ENCODE measurements at regions not wholly inside any gene's neighbourhood (a gene's known extent, or its start where the extent isn't known, plus 50 kb on each side); places are given as distances from the start of the nearest gene placed in this dataset.

- ATAC-seq: no peak
- peak; percentile 23 for FAIRE-seq
- POLR2A ChIA-PET: no interaction called here
- no peak for DNase-seq (ENCODE audit: low read depth in 1 of 2, low spot score in 1 of 2)
- Histone ChIP-seq H3K4me2 (peak overlapping the region; percentile 26; the same call in 2 of the 3 replicates), H3K4me3 (no peak overlapping the region), H3K9me3 (no peaks in the 10 kb centered on the region), H3K4me1 (no peaks in the 10 kb centered on the region), H3K27ac (no peak overlapping the region)
- 26% methylated on average over 1 of the region's 1 CpG for WGBS (ENCODE audit: missing lambda C conversion rate)
- no peak for TF ChIP-seq HDAC2 (IDR thresholded peaks at IDR 0.05)
- no peak for TF ChIP-seq GATA3 (IDR thresholded peaks at IDR 0.05; ENCODE audit: borderline replicate concordance)
- no peak for TF ChIP-seq CHD2 (IDR thresholded peaks at IDR 0.05; ENCODE audit: low read length, partially characterized antibody)
- no peak for TF ChIP-seq NFE2L2 (conservative IDR thresholded peaks at IDR 0.05; ENCODE audit: low read length)
- no peak for TF ChIP-seq TFCP2L1 (CRISPR knock-in tag; IDR thresholded peaks at IDR 0.05)
- CTCF ChIA-PET: no interaction called here
These were observed 621.4 kb downstream of the OTOL1 start for GRCh38 chr3:162117961-162118360.

DNA sequence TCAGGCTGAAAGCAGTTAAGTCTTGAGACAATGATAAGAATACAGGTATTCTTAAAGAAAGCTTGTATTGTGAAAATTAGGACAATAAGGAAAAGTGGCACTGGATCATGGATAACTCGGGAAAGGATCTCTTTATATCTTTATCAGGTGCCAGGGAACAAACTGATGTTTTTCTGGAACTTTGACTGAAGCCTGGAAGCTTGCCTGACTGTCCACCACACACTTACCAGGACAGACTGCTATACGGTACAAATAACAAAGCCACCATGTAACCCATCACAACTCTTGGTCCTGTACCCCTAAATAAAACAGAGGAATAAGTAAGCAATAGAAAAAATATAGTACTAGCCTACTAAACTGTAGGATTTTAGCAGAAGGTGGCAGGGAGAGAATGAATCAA lies 623.0 kb downstream of the OTOL1 start:
- ATAC-seq (no peak), FAIRE-seq (no peak), DNase-seq (ENCODE audit: low read depth in 1 of 2, low spot score in 1 of 2) (no peak)
- Histone ChIP-seq H3K4me2 (no peak overlapping the region), H3K27ac (no peak overlapping the region), H3K4me1 (no peaks in the 10 kb centered on the region), H3K4me3 (no peak overlapping the region), H3K9me3 (no peaks in the 10 kb centered on the region)
- CTCF ChIA-PET: no interaction called here
- TF ChIP-seq JUNB (IDR thresholded peaks at IDR 0.05) (no peak), TP53 (CRISPR knock-in tag; IDR thresholded peaks at IDR 0.05) (no peak)
- POLR2A ChIA-PET: no interaction called here
- 46% methylated on average over 2 of the region's 2 CpGs for WGBS (ENCODE audit: missing lambda C conversion rate)

GRCh38 chr3:162122405-162122804 lies 625.8 kb downstream of the OTOL1 start:
- ChIA-PET CTCF (no interaction called here), POLR2A (no interaction called here)
- Histone ChIP-seq H3K4me1 (no peaks in the 10 kb centered on the region), H3K27ac (no peak overlapping the region), H3K4me2 (no peak overlapping the region), H3K9me3 (no peaks in the 10 kb centered on the region), H3K4me3 (no peak overlapping the region)
- FAIRE-seq (no peak), ATAC-seq (no peak), DNase-seq (ENCODE audit: low read depth in 1 of 2, low spot score in 1 of 2) (no peak)
- WGBS (ENCODE audit: missing lambda C conversion rate): 36% methylated on average over 1 of the region's 1 CpG
- 0 out of 4 replicates have a peak, but pooled peaks have one; percentile 23 to 30 for TF ChIP-seq CEBPB (IDR thresholded peaks at IDR 0.05)
- no peak for TF ChIP-seq RCOR1 (IDR thresholded peaks at IDR 0.05; ENCODE audit: low read depth, low read length)
- TF ChIP-seq PHF8 (IDR thresholded peaks at IDR 0.05; ENCODE audit: borderline replicate concordance, low read depth): no peak

GRCh38 chr3:162125790-162126189 lies 629.2 kb downstream of the OTOL1 start:
- Histone ChIP-seq H3K4me1 (no peaks in the 10 kb centered on the region), H3K9me3 (no peaks in the 10 kb centered on the region), H3K27ac (no peak overlapping the region), H3K4me3 (no peak overlapping the region), H3K4me2 (no peak overlapping the region)
- 86% methylated on average over 1 of the region's 1 CpG for WGBS (ENCODE audit: missing lambda C conversion rate)
- no peak for TF ChIP-seq KDM5A (IDR thresholded peaks at IDR 0.05)
- TF ChIP-seq BHLHE40 (IDR thresholded peaks at IDR 0.05; ENCODE audit: low read depth, low read length): no peak
- TF ChIP-seq EHMT2 (IDR thresholded peaks at IDR 0.05; ENCODE audit: low read depth): no peak
- TF ChIP-seq JUNB (IDR thresholded peaks at IDR 0.05): no peak
- no peak for TF ChIP-seq JUN (IDR thresholded peaks at IDR 0.05)
- TF ChIP-seq ZNF302 (CRISPR knock-in tag; IDR thresholded peaks at IDR 0.05): no peak
- no peak for TF ChIP-seq CBX8 (IDR thresholded peaks at IDR 0.05)
- no peak for TF ChIP-seq KDM1A (IDR thresholded peaks at IDR 0.05; ENCODE audit: low read depth)
- TF ChIP-seq ESRRA (IDR thresholded peaks at IDR 0.05; ENCODE audit: borderline replicate concordance, low read length): no peak
- no peak for TF ChIP-seq MAZ (IDR thresholded peaks at IDR 0.05; ENCODE audit: borderline replicate concordance, low read depth, low read length)
- no peak for TF ChIP-seq FOSL2 (IDR thresholded peaks at IDR 0.05)
- no peak for TF ChIP-seq FOSL2 (CRISPR knock-in tag; IDR thresholded peaks at IDR 0.05)
- no peak for TF ChIP-seq SMC3 (IDR thresholded peaks at IDR 0.05)
- no peak for TF ChIP-seq NPAS2 (CRISPR knock-in tag; IDR thresholded peaks at IDR 0.05; ENCODE audit: borderline replicate concordance)
- TF ChIP-seq FOSB (CRISPR knock-in tag; IDR thresholded peaks at IDR 0.05): no peak
- TF ChIP-seq MYC (IDR thresholded peaks at IDR 0.05; ENCODE audit: borderline replicate concordance, low read length): no peak
- no peak for TF ChIP-seq GATA3 (IDR thresholded peaks at IDR 0.05; ENCODE audit: borderline replicate concordance)
- CTCF ChIA-PET: no interaction called here
- no peak for ATAC-seq
- no peak for FAIRE-seq
- POLR2A ChIA-PET: no interaction called here
- DNase-seq (ENCODE audit: low read depth in 1 of 2, low spot score in 1 of 2): no peak

All from A549 (cell line).